NCI-H2107 treated with DMSO at 0.1 percent for 48 hours (cell line): ENCODE measurements at regions not wholly inside any gene's neighbourhood (a gene's known extent, or its start where the extent isn't known, plus 50 kb on each side); places are given as distances from the start of the nearest gene placed in this dataset.

Experiments used
- DNase-seq: peaks from one replicate; lab custom pipeline; 2025; ENCODE audit not compliant: unreplicated experiment; lab: John Stamatoyannopoulos, UW

- no peak for DNase-seq
Measured at GRCh38 chr19:28889941-28890670, 322.8 kb downstream of the UQCRFS1 start.

- no peak for DNase-seq
Measured at GRCh38 chr19:28887920-28888618, 324.9 kb downstream of the UQCRFS1 start.

GRCh38 chr19:28886708-28887107 lies 326.2 kb downstream of the UQCRFS1 start:
- DNase-seq, result no peak

- no peak for DNase-seq
Measured at GRCh38 chr19:28885965-28886364, 327.0 kb downstream of the UQCRFS1 start.

GRCh38 chr19:28884786-28885476 lies 328.0 kb downstream of the UQCRFS1 start:
- DNase-seq, result no peak

GRCh38 chr19:28883241-28883693 lies 329.7 kb downstream of the UQCRFS1 start:
- DNase-seq, result no peak

- DNase-seq, result no peak
Measured at GRCh38 chr19:28882818-28883217, 330.1 kb downstream of the UQCRFS1 start.

- peak; percentile 40 for DNase-seq
Measured at GRCh38 chr19:28881616-28882015, 331.3 kb downstream of the UQCRFS1 start.

- no peak for DNase-seq
Measured at GRCh38 chr19:28880735-28881401, 332.1 kb downstream of the UQCRFS1 start.

GRCh38 chr19:28878862-28879566 lies 333.9 kb downstream of the UQCRFS1 start:
- peak; percentile 31 for DNase-seq

GRCh38 chr19:28876609-28877123 lies 336.3 kb downstream of the UQCRFS1 start:
- DNase-seq, result no peak

GRCh38 chr19:28874742-28875141 lies 338.2 kb downstream of the UQCRFS1 start:
- DNase-seq, result no peak

- no peak for DNase-seq
Measured at GRCh38 chr19:28873301-28873700, 339.6 kb downstream of the UQCRFS1 start.

- DNase-seq, result no peak
Measured at GRCh38 chr19:28871099-28871725, 341.7 kb downstream of the UQCRFS1 start.

- DNase-seq, result no peak
Measured at GRCh38 chr19:28869459-28869858, 343.5 kb downstream of the UQCRFS1 start.

GRCh38 chr19:28868836-28869235 lies 344.1 kb downstream of the UQCRFS1 start:
- DNase-seq, result no peak

GRCh38 chr19:28867978-28868377 lies 345.0 kb downstream of the UQCRFS1 start:
- DNase-seq, result no peak

GRCh38 chr19:28864577-28865042 lies 348.3 kb downstream of the UQCRFS1 start:
- DNase-seq, result no peak

GRCh38 chr19:28864024-28864503 lies 348.9 kb downstream of the UQCRFS1 start:
- no peak for DNase-seq

- DNase-seq, result no peak
Measured at GRCh38 chr19:28862238-28862637, 350.7 kb downstream of the UQCRFS1 start.
